ENCODE measurements at regions not wholly inside any gene's neighbourhood (a gene's known extent, or its start where the extent isn't known, plus 50 kb on each side); places are given as distances from the start of the nearest gene placed in this dataset.
"Not testable (repeated sequence)": the region's sequence is repeated elsewhere in the genome, so short reads cannot be mapped to it uniquely, and the experiment has no call there.

DNA sequence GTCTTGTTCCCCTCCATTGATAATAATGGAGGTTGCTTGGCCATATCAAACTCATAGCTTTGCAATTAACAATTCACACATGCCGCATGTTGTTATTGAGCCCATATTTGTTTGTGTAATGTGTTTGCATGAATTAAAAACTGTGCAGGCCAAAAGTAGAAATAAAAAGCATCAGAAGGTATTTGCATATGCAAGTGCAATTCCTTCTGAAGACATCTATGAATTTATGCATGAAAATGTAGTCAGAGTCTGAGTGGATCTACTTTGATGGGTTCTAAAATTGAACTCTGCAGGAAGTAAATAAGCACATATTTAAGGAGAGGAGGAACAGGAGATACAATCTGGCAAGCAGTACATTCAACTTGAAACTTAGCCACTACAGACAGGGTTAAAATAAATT is 1004.6 kb upstream of the WWC1 start:
- DNase-seq (ENCODE audit: low read depth, low spot score), result no peak

- DNase-seq (ENCODE audit: low read depth, low spot score), result no peak
Observed at GRCh38 chr5:167290478-167290877, 1001.0 kb upstream of the WWC1 start.

- DNase-seq (ENCODE audit: low read depth, low spot score), result peak; percentile 75
Observed at GRCh38 chr5:167294882-167295680, 996.4 kb upstream of the WWC1 start.

- DNase-seq (ENCODE audit: low read depth, low spot score), result no peak
Observed at GRCh38 chr5:167295681-167296005, 995.8 kb upstream of the WWC1 start.

- DNase-seq (ENCODE audit: low read depth, low spot score), result no peak
Observed at GRCh38 chr5:167296066-167296465, 995.4 kb upstream of the WWC1 start.

- DNase-seq (ENCODE audit: low read depth, low spot score), result no peak
Observed at GRCh38 chr5:167296661-167297060, 994.8 kb upstream of the WWC1 start.

GRCh38 chr5:167299861-167300260 is 991.6 kb upstream of the WWC1 start:
- DNase-seq (ENCODE audit: low read depth, low spot score), result not testable (repeated sequence)

GRCh38 chr5:167303582-167303981 is 987.9 kb upstream of the WWC1 start:
- no peak for DNase-seq (ENCODE audit: low read depth, low spot score)

- no peak for DNase-seq (ENCODE audit: low read depth, low spot score)
Observed at GRCh38 chr5:167304834-167305469, 986.5 kb upstream of the WWC1 start.

- no peak for DNase-seq (ENCODE audit: low read depth, low spot score)
Observed at GRCh38 chr5:167305591-167306213, 985.7 kb upstream of the WWC1 start.

- DNase-seq (ENCODE audit: low read depth, low spot score), result no peak
Observed at GRCh38 chr5:167307042-167307441, 984.4 kb upstream of the WWC1 start.

DNA sequence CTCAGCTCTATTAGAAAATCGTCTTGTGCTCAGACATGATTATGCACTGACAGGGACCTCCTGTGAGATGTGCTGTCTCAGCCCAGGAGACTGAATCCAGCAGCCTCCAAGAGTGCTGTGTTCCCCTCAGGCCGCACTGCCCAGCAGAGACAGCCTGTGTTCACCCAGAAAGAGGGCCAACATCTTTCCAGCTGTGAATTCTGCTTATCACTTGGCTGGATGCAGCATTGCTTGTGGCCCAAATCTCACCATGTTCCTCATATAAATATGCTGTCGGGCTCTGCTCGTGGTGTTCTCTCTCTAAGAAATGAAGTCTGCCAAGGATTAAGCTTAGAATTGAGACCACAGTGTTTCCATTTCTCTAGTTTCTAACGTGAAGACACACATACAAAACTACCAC is 983.0 kb upstream of the WWC1 start:
- no peak for DNase-seq (ENCODE audit: low read depth, low spot score)

GRCh38 chr5:167309941-167310517 is 981.4 kb upstream of the WWC1 start:
- DNase-seq (ENCODE audit: low read depth, low spot score), result no peak

DNA sequence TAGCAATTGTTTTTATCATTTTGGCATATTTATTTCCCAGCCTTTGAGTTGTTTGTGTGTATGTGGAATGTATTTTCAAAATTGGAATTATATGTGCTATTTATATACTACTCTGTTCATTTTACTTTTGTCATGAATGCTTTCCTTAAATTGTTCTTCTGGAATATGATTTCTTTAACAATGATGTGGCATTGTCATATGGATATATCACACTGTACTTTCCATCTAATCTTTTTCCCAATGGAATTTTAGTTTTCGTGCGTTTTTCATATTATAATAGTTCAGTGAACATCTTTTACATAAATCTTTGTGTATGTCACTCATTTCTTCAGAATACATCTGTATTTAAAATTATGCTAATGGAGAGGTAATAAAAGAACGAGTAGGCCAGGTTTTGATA is 980.1 kb upstream of the WWC1 start:
- DNase-seq (ENCODE audit: low read depth, low spot score), result no peak

DNA sequence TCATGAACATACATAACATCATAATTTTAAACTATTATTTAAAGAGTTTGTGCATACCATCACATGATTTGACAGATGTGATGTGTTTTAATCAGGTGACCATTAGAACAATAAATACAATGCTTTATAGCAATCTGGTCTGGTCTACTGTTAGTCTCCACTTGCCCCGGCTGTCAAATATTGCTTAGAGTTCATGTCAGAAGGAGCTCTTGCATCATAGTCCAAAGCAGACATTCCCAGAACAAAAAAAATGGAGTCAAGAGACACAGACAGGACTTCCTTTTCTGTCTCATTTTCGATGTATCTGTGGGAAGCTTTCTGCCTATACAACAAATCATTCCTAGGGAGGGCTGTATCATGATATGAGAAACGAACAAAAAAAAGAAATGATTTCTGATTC is 979.2 kb upstream of the WWC1 start:
- no peak for DNase-seq (ENCODE audit: low read depth, low spot score)

GRCh38 chr5:167315762-167316161 is 975.7 kb upstream of the WWC1 start:
- DNase-seq (ENCODE audit: low read depth, low spot score), result no peak

GRCh38 chr5:167317884-167318283 is 973.6 kb upstream of the WWC1 start:
- no peak for DNase-seq (ENCODE audit: low read depth, low spot score)

GRCh38 chr5:167319243-167319642 is 972.2 kb upstream of the WWC1 start:
- DNase-seq (ENCODE audit: low read depth, low spot score), result no peak

- DNase-seq (ENCODE audit: low read depth, low spot score), result no peak
Observed at GRCh38 chr5:167320019-167320418, 971.4 kb upstream of the WWC1 start.

GRCh38 chr5:167332309-167332708 is 959.1 kb upstream of the WWC1 start:
- DNase-seq (ENCODE audit: low read depth, low spot score), result no peak

GRCh38 chr5:167336161-167336560 is 955.3 kb upstream of the WWC1 start:
- no peak for DNase-seq (ENCODE audit: low read depth, low spot score)

DNA sequence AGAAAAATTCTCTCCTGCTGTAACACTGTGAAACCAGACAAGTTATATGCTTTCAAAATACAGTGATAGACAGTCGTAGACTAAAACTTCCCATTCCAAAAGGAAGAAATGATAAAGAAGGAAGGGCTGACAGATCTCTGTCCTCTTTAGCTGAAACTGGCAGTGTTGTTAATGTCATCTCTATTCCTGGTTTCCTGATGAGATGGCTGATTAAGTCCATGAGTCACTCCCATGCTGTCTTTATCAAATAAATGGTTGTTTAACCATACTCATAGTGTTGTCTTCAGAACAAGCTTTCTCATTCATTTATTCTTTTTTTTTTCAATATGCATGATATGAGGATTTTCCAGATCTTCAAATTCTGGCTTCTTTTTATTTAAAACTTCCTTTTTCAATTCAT is 952.2 kb upstream of the WWC1 start:
- no peak for DNase-seq (ENCODE audit: low read depth, low spot score)

DNA sequence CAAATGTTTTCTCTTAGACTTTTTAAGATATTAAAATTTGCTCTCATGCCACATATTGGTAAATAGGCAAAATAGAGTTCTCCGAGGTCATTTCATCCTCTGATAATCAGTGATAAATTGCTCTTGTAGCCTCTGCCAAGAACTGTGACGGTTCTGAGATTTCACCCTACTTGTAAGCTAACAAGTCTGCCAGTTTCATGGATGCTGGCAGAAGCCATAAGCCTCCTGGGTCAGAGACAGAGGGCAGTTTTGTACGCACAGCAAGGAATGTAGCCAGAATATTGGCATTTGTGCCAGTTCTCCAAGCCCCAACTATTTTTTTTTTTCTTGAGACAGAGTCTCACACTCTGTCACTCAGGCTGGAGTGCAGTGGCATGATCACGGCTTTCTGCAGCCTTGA is 945.0 kb upstream of the WWC1 start:
- no peak for DNase-seq (ENCODE audit: low read depth, low spot score)

Measured in pulmonary artery endothelial cell (primary cell).